Calu3 (cell line): ENCODE measurements at regions not wholly inside any gene's neighbourhood (a gene's known extent, or its start where the extent isn't known, plus 50 kb on each side); places are given as distances from the start of the nearest gene placed in this dataset.

Experiments used
- BruUV-seq: library from RNA; stranded (reverse); fragments of 400-500 nt; replicated peaks from 2 replicates; lab custom pipeline; 2021; lab: Mats Ljungman, UMichigan
- CTCF ChIA-PET: fragments of 300-600 bp; sonication (Branson Sonifier 250); formaldehyde crosslinking; loops from one replicate; lab custom pipeline; 2022; ENCODE audit warnings: antibody characterized with exemption; lab: Charles Lee
- DNase-seq: peaks from one replicate; pipeline ENCODE4 v3.0.0; 2022
- H3K27ac Mint-ChIP-seq: one replicate; pipeline ENCODE4 v1.8.0; 2022; ENCODE audit warnings: mixed read lengths; ENCODE audit not compliant: unreplicated experiment
- H3K27me3 Mint-ChIP-seq: one replicate; pipeline ENCODE4 v1.8.0; 2022; ENCODE audit warnings: mixed read lengths; ENCODE audit not compliant: unreplicated experiment
- H3K36me3 Mint-ChIP-seq: one replicate; pipeline ENCODE4 v1.8.0; 2022; ENCODE audit warnings: mild to moderate bottlenecking, moderate library complexity, mixed read lengths; ENCODE audit not compliant: insufficient read depth, unreplicated experiment
- H3K4me1 Mint-ChIP-seq: one replicate; pipeline ENCODE4 v1.8.0; 2022; ENCODE audit warnings: mild to moderate bottlenecking, low read depth, mixed read lengths; ENCODE audit not compliant: unreplicated experiment
- H3K4me3 Mint-ChIP-seq: one replicate; pipeline ENCODE4 v1.8.0; 2022; ENCODE audit warnings: mild to moderate bottlenecking, low read depth, moderate library complexity, mixed read lengths; ENCODE audit not compliant: unreplicated experiment
- H3K9me3 Mint-ChIP-seq: one replicate; pipeline ENCODE4 v1.8.0; 2022; ENCODE audit warnings: low read depth, mixed read lengths; ENCODE audit not compliant: unreplicated experiment
- intact Hi-C: fragments of 100-400 bp; cut with micrococcal nuclease; formaldehyde crosslinking; loops from one replicate; pipeline ENCODE4 v1.10.0; 2022; ENCODE audit not compliant: unreplicated experiment
- TF ChIP-seq, protein P1 (sequence below): fragments of 200-600 bp; IDR thresholded peaks from one replicate; pipeline ENCODE4 v1.8.0; 2022; ENCODE audit warnings: antibody characterized with exemption; ENCODE audit not compliant: unreplicated experiment

DNA sequence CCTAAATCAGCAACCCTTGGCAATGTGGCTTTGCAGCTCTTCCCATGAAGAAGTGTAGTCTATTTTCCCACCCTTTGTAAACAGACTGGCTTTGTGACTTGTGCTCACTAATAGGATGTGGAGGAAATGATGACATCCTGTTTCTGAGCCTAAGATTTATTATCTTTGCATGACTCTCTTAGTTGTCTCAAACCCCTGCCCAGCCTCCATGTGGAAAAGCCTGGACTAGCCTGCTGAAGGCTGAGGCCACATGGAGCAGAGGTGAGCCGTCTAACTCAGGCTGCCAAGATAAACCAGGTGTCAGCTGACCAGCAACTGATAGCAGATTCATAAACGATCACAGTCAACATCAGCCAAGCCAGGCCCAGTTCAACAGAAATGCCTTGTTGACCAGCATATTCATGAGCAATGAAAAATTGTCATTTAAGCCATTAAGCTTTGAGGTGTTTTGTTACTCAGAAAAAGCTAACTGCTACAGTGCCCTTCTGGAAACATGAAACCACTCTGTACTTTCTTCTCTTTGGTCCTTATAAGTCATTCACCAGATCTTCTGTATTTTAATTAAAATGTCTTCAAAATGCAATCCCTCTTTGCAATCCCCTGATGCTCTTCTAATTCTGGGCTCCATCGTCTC, 586.3 kb upstream of the ANKRD30A start:
- TF ChIP-seq, protein P1, sequence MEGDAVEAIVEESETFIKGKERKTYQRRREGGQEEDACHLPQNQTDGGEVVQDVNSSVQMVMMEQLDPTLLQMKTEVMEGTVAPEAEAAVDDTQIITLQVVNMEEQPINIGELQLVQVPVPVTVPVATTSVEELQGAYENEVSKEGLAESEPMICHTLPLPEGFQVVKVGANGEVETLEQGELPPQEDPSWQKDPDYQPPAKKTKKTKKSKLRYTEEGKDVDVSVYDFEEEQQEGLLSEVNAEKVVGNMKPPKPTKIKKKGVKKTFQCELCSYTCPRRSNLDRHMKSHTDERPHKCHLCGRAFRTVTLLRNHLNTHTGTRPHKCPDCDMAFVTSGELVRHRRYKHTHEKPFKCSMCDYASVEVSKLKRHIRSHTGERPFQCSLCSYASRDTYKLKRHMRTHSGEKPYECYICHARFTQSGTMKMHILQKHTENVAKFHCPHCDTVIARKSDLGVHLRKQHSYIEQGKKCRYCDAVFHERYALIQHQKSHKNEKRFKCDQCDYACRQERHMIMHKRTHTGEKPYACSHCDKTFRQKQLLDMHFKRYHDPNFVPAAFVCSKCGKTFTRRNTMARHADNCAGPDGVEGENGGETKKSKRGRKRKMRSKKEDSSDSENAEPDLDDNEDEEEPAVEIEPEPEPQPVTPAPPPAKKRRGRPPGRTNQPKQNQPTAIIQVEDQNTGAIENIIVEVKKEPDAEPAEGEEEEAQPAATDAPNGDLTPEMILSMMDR: no peak
- H3K9me3 Mint-ChIP-seq: peaks cover 19% of the 10 kb centered on the region
- DNase-seq: no peak
- no TSS peak for BruUV-seq
- CTCF ChIA-PET: no interaction called here
- no peak overlapping the region for H3K4me3 Mint-ChIP-seq
- no peaks in the 10 kb centered on the region for H3K27me3 Mint-ChIP-seq
- no peaks in the 10 kb centered on the region for H3K4me1 Mint-ChIP-seq
- H3K36me3 Mint-ChIP-seq: no peaks in the 10 kb centered on the region
- H3K27ac Mint-ChIP-seq: no peak overlapping the region
- intact Hi-C loops: no loop called here

DNA sequence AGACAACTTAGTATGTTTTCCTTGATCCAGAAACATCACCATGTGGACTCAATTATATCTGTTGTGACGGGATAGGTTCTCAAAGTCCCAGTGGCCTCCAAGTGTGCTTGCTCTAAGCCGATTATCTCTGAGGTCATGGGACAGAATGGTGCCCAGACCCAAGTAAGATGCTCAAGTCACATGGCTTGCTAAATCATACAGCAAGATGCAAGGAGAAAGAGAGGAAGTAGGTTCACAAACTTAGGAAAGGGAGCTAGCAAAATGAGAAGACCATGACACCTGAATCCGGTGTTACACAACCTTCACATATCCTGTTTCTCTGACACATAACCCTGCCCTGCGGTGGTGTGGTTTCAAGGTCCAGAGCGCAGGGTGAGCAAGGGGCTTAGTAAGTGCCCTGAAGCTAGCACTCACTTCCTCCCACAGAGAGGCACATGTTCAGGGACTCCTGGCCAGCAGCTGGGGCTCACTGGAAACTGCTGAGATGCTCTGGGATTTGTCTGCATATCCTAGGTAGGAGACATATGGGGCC, 590.9 kb upstream of the ANKRD30A start:
- Mint-ChIP-seq H3K27ac (no peak overlapping the region), H3K4me3 (no peak overlapping the region), H3K27me3 (no peaks in the 10 kb centered on the region), H3K9me3 (peaks cover 12% of the 10 kb centered on the region), H3K36me3 (no peaks in the 10 kb centered on the region), H3K4me1 (no peaks in the 10 kb centered on the region)
- no TSS peak for BruUV-seq
- TF ChIP-seq, protein P1: no peak
- no peak for DNase-seq
- intact Hi-C loops: no loop called here
- CTCF ChIA-PET: no interaction called here

DNA sequence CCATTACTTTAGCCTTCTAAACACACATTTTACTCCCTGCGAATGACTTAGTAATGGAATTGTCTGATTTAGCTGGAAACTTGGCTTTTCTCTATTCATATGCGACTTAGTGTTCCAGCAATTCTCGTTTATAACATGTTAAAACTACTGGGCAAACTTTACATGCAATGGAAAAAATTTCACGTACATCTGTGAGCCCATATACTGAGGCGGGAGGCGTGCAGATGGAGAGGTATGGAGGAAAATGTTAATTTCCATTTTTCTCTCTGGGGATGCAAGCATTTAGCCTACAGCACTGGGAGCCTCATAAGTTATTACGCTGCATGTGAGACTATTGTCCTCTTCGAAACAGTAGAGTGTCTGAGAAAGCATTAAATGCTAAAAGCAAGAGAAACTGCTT, 591.5 kb upstream of the ANKRD30A start:
- H3K4me3 Mint-ChIP-seq: no peak overlapping the region
- CTCF ChIA-PET: no interaction called here

GRCh38 chr10:36533316-36533715, 592.1 kb upstream of the ANKRD30A start:
- Mint-ChIP-seq H3K4me1 (no peaks in the 10 kb centered on the region), H3K9me3 (peaks cover 7% of the 10 kb centered on the region), H3K36me3 (no peaks in the 10 kb centered on the region), H3K4me3 (no peak overlapping the region), H3K27me3 (no peaks in the 10 kb centered on the region), H3K27ac (no peak overlapping the region)
- CTCF ChIA-PET: no interaction called here
- intact Hi-C loops: no loop called here
- BruUV-seq: no TSS peak
- no peak for DNase-seq
- TF ChIP-seq, protein P1: no peak

More for the DNA sequence above, 591.5 kb upstream of the ANKRD30A start:
- no peak for DNase-seq
- no peaks in the 10 kb centered on the region for H3K4me1 Mint-ChIP-seq
- no peaks in the 10 kb centered on the region for H3K36me3 Mint-ChIP-seq
- TF ChIP-seq, protein P1: no peak
- no TSS peak for BruUV-seq
- H3K27me3 Mint-ChIP-seq: no peaks in the 10 kb centered on the region
- H3K27ac Mint-ChIP-seq: no peak overlapping the region
- intact Hi-C loops: no loop called here
- H3K9me3 Mint-ChIP-seq: peaks cover 8% of the 10 kb centered on the region
